Fibroblast of mammary gland (primary cell): ENCODE measurements at regions not wholly inside any gene's neighbourhood (a gene's known extent, or its start where the extent isn't known, plus 50 kb on each side); places are given as distances from the start of the nearest gene placed in this dataset.

Source experiments
- DNase-seq: peaks from one replicate; pipeline ENCODE4 v3.0.0-alpha.2; 2010; ENCODE audit warnings: low read depth
- H3K4me3 ChIP-seq: 2 replicates; pipeline ENCODE4 v1.5.1; 2011; ENCODE audit warnings: low read depth, mild to moderate bottlenecking, low read length, moderate library complexity; ENCODE audit not compliant: control insufficient read depth
- CTCF ChIP-seq: conservative IDR thresholded peaks from 2 replicates; pipeline ENCODE4 v1.5.1; 2011; ENCODE audit warnings: low read depth, low read length, inconsistent platforms; ENCODE audit not compliant: control insufficient read depth, insufficient read depth

GRCh38 chr3:148190441-148190990 is 507.2 kb upstream of the AGTR1 start:
- no peak for TF ChIP-seq CTCF
- no peak for DNase-seq
- no peak overlapping the region for H3K4me3 ChIP-seq

DNA sequence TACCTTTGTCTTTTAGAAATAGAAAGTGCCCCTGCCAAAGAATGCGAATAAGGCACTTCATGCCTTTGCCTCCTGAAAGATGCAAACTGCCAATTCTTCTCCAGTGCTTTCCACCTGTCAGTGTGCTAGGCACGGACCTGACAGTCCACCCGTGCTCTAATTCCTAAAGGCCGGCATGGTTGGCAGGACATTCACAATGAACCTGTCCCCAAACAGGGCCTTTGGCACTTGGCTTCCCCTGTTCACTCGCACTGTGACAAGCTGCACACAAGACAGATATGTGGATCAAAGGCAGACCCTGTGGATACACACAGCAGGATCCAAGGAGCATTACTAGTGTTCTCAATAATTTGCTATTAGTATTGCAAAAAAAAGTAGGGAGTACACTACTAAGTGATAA is 505.7 kb upstream of the AGTR1 start:
- DNase-seq, result no peak

DNA sequence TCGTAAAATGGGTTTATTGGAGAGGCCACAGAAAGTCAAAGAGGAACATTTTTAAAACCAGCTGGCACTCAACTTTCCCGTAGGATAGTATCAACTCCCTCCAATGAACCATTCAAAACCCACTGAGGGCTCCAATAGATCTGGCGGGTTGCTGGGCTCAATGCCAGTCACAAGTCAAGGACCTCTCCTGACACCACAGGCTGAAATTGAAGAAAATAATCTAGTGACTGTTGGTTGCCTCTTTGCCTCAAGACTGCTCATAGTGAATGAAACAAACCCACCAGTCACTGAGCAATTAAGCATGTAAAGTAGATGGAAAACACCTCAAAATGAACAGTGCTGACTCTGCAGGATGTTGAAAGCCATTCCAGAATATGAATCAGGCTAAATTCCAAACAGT is 500.6 kb upstream of the AGTR1 start:
- no peak for DNase-seq
- no peak for TF ChIP-seq CTCF
- H3K4me3 ChIP-seq, result no peak overlapping the region

More for the DNA sequence above, 505.7 kb upstream of the AGTR1 start:
- H3K4me3 ChIP-seq, result no peak overlapping the region
- no peak for TF ChIP-seq CTCF

- TF ChIP-seq CTCF, result peak; percentile 29
- no peak for DNase-seq
Measured at GRCh38 chr3:148202386-148202785, 495.3 kb upstream of the AGTR1 start.

GRCh38 chr3:148203297-148204010 is 494.2 kb upstream of the AGTR1 start:
- no peak for TF ChIP-seq CTCF
- no peak overlapping the region for H3K4me3 ChIP-seq
- peak; percentile 16 for DNase-seq

More at GRCh38 chr3:148202386-148202785, 495.3 kb upstream of the AGTR1 start:
- H3K4me3 ChIP-seq, result no peak overlapping the region

- H3K4me3 ChIP-seq, result no peak overlapping the region
- TF ChIP-seq CTCF, result no peak
- DNase-seq, result no peak
Measured at GRCh38 chr3:148204131-148204530, 493.6 kb upstream of the AGTR1 start.
